ENCODE measurements at regions not wholly inside any gene's neighbourhood (a gene's known extent, or its start where the extent isn't known, plus 50 kb on each side); places are given as distances from the start of the nearest gene placed in this dataset.

DNA sequence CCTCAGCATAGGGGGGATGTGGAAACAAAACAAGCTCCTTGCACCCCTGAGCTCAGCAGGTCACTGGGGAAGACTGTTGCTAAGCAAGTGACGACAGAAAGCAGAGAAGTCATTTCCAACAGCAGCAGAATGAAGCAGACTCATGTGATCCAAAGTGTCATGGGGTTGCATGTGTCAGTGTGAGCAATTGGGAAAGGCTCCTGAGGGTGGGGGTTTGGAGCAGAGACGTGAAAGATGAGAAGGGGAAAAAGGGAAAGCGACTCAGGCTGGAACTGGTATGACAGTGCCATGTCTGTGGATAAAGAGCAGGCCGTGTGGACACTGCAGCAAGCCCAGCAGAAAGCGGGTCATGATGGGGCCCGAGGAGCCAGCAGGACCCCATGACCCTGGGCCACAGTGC lies 363.9 kb downstream of the PREX1 start:
- no peak for DNase-seq (ENCODE audit: low spot score)
- POLR2A ChIA-PET = no interaction called here
- H3K4me3 ChIP-seq (replicated peaks in 1 of 3; ENCODE audit: insufficient read depth in 1 of 3, low read depth in 2 of 3, low read length in 3 of 3) = no peak overlapping the region
- intact Hi-C loops (cut with micrococcal nuclease; ENCODE audit: unreplicated experiment) = no loop called here
- H3K4me2 ChIP-seq (ENCODE audit: low read depth, low read length) = no peak overlapping the region
- no peaks in the 10 kb centered on the region for H3K9me3 ChIP-seq (ENCODE audit: low read length)
- FAIRE-seq = no peak
- ATAC-seq = no peak
- in situ Hi-C loops (cut with HindIII; ENCODE audit: extremely low pct_ligation_motif_present, low pct_unique_long_range_greater_than_20kb) = no loop called here
- no peaks in the 10 kb centered on the region for H3K4me1 ChIP-seq (ENCODE audit: insufficient read depth, low read length)
- H3K79me2 ChIP-seq (ENCODE audit: insufficient read depth, low read length) = no peaks in the 10 kb centered on the region
- no peaks in the 10 kb centered on the region for H3K36me3 ChIP-seq (replicated peaks in 1 of 2; ENCODE audit: control insufficient read depth in 1 of 2, insufficient read depth in 2 of 2, low read length in 2 of 2)
- no peak for TF ChIP-seq ZNF570 (CRISPR knock-in tag; IDR thresholded peaks at IDR 0.05; ENCODE audit: borderline replicate concordance)
- TF ChIP-seq CREB1 (IDR thresholded peaks at IDR 0.05) = 0 out of 2 replicates have a peak, but pooled peaks have one; percentile 28
- no peak for TF ChIP-seq CREB1 (CRISPR knock-in tag; IDR thresholded peaks at IDR 0.05)
- no peak overlapping the region for H3K9ac ChIP-seq (ENCODE audit: insufficient read depth, low read depth, low read length)
- H4K20me1 ChIP-seq (ENCODE audit: insufficient read depth, low read length) = no peaks in the 10 kb centered on the region
- H3K27me3 ChIP-seq (ENCODE audit: control insufficient read depth in 1 of 2, insufficient read depth in 2 of 2, low read length in 2 of 2) = peaks cover 7 to 38% of the 10 kb centered on the region in 2 experiments; a peak in 3 of 5 replicates
- CTCF ChIA-PET (ENCODE audit: low intra/inter-chr PET ratio, low total read pairs) = no interaction called here
- no peak overlapping the region for H3K27ac ChIP-seq (ENCODE audit: extremely low read length, insufficient read depth, low read length)
- no TSS peak for BruUV-seq (replicated peaks)
- H2AFZ ChIP-seq (ENCODE audit: low read length) = no peak overlapping the region
- 39% methylated on average over 6 of the region's 6 CpGs for WGBS (ENCODE audit: low lambda C conversion rate)

DNA sequence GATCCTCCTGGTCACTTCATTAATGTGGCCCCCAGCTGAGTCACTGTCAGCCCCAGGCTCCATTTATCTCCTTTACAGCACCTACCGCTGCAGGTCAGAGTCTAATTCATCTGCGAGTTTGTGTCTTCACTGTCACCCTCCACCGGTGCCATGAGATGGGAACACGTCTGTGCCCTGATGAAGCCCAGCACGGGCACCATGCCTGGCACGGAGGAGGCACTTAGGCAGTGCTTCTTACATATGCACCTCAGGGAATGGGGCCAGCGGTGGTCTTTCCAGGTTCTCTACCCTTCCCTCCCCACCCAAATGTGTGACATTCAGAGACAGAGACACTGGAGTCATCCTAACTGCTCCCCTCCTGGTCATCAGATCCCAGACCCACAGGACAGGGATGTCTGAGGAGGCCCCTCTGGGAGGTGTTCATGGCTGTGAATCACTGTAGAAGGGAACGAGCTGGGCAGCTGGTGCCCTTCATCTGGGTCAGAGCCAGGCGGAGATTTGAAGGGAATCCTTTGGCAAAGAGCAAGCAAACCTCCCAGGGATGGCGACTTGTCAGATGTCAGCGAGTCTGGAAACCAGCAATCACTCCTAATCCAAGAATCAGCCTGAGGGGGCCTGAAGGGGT lies 364.6 kb downstream of the PREX1 start:
- ChIA-PET POLR2A (no interaction called here), CTCF (ENCODE audit: low intra/inter-chr PET ratio, low total read pairs) (no interaction called here)
- intact Hi-C loops (cut with micrococcal nuclease; ENCODE audit: unreplicated experiment) (no loop called here), in situ Hi-C loops (cut with HindIII; ENCODE audit: extremely low pct_ligation_motif_present, low pct_unique_long_range_greater_than_20kb) (no loop called here)
- no peaks in the 10 kb centered on the region for H4K20me1 ChIP-seq (ENCODE audit: insufficient read depth, low read length)
- H3K4me2 ChIP-seq (ENCODE audit: low read depth, low read length) = no peak overlapping the region
- H3K27me3 ChIP-seq (ENCODE audit: control insufficient read depth in 1 of 2, insufficient read depth in 2 of 2, low read length in 2 of 2) = peaks cover 7 to 44% of the 10 kb centered on the region in 2 experiments; a peak in 3 of 5 replicates
- H3K36me3 ChIP-seq (replicated peaks in 1 of 2; ENCODE audit: control insufficient read depth in 1 of 2, insufficient read depth in 2 of 2, low read length in 2 of 2) = no peaks in the 10 kb centered on the region
- FAIRE-seq = no peak
- WGBS (ENCODE audit: low lambda C conversion rate) = 14% methylated on average over 11 of the region's 11 CpGs
- H3K9me3 ChIP-seq (ENCODE audit: low read length) = no peaks in the 10 kb centered on the region
- H3K27ac ChIP-seq (ENCODE audit: extremely low read length, insufficient read depth, low read length) = no peak overlapping the region
- H3K4me1 ChIP-seq (ENCODE audit: insufficient read depth, low read length) = no peaks in the 10 kb centered on the region
- no peak overlapping the region for H2AFZ ChIP-seq (ENCODE audit: low read length)
- H3K9ac ChIP-seq (ENCODE audit: insufficient read depth, low read depth, low read length) = no peak overlapping the region
- no peak for ATAC-seq
- no peak for TF ChIP-seq SOX5 (CRISPR knock-in tag; IDR thresholded peaks at IDR 0.05; ENCODE audit: borderline replicate concordance)
- no peak for TF ChIP-seq ZNF773 (CRISPR knock-in tag; IDR thresholded peaks at IDR 0.05; ENCODE audit: borderline replicate concordance)
- no peak for TF ChIP-seq ZNF138 (CRISPR knock-in tag; IDR thresholded peaks at IDR 0.05; ENCODE audit: low read depth)
- TF ChIP-seq ZNF17 (CRISPR knock-in tag; IDR thresholded peaks at IDR 0.05) = no peak
- no peak for TF ChIP-seq ZXDC (CRISPR knock-in tag; IDR thresholded peaks at IDR 0.05)
- no peak for TF ChIP-seq KLF11 (CRISPR knock-in tag; IDR thresholded peaks at IDR 0.05)
- no peak for TF ChIP-seq ZNF256 (CRISPR knock-in tag; conservative IDR thresholded peaks at IDR 0.05)
- no peak for TF ChIP-seq ZNF276 (CRISPR knock-in tag; IDR thresholded peaks at IDR 0.05; ENCODE audit: low read depth)
- no peak for TF ChIP-seq KDM2A (CRISPR knock-in tag; IDR thresholded peaks at IDR 0.05; ENCODE audit: borderline replicate concordance, low read depth)
- no peak for TF ChIP-seq ATF7 (IDR thresholded peaks at IDR 0.05)
- no peak for TF ChIP-seq ATF7 (CRISPR knock-in tag; IDR thresholded peaks at IDR 0.05)
- H3K4me3 ChIP-seq (replicated peaks in 1 of 3; ENCODE audit: insufficient read depth in 1 of 3, low read depth in 2 of 3, low read length in 3 of 3) = no peak overlapping the region
- H3K79me2 ChIP-seq (ENCODE audit: insufficient read depth, low read length) = no peaks in the 10 kb centered on the region
- no TSS peak for BruUV-seq (replicated peaks)
- no peak for DNase-seq (ENCODE audit: low spot score)
